ENCODE measurements at regions not wholly inside any gene's neighbourhood (a gene's known extent, or its start where the extent isn't known, plus 50 kb on each side); places are given as distances from the start of the nearest gene placed in this dataset.
"Not testable (repeated sequence)": the region's sequence is repeated elsewhere in the genome, so short reads cannot be mapped to it uniquely, and the experiment has no call there.

DNA sequence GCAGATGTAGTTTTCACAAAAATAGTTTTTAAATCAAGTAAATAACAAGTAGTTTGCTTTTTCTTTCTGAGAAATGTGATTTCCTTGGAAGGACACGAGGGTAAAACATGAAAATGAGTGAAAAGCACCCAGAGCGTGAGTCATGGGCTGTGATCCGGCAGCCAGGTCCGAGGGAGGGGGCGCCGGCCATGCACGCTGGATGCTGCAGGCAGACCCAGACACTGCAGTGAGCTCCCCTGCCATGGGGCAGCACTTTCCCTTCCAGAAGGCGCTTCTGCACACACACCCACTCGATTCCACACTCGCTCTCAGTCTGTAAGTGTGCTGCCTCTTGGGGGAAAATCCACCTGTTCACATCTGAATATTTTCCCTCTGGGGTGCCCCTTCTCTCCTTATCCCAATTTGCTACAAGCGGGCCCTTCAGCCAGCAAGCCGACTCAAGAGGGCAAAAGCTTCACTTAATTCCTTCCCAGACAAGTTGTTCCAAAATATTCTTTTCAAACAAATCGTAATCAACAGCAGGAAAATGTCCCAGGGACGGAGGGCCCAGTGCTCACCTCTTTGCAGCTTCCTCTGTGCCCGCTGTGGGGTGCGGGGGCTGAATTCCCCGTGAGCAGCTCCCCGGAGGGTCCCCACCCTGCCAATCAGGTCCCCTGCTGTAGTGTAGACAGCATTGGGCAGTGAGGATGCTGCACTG lies 87.0 kb upstream of the ID2 start:
- no peak for DNase-seq

DNA sequence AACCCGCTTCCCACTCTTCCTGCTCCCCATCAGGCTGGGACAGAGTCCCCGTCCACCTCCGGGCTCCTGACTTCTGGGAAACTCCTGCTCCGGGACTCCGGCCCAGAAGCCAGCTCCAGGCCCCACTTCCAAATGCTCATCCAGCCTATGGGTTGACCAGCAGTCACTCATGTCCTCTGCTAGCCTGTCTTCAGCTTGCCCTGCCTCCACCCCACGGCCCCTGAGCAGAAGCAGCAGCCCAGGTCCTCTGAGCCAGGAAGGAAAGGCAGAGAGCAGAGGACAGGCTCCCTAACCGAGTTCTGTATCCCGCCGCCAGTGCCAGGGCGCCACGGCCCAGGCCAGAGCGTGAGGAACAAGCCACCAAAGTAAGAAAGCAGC lies 86.4 kb upstream of the ID2 start:
- DNase-seq: no peak

DNA sequence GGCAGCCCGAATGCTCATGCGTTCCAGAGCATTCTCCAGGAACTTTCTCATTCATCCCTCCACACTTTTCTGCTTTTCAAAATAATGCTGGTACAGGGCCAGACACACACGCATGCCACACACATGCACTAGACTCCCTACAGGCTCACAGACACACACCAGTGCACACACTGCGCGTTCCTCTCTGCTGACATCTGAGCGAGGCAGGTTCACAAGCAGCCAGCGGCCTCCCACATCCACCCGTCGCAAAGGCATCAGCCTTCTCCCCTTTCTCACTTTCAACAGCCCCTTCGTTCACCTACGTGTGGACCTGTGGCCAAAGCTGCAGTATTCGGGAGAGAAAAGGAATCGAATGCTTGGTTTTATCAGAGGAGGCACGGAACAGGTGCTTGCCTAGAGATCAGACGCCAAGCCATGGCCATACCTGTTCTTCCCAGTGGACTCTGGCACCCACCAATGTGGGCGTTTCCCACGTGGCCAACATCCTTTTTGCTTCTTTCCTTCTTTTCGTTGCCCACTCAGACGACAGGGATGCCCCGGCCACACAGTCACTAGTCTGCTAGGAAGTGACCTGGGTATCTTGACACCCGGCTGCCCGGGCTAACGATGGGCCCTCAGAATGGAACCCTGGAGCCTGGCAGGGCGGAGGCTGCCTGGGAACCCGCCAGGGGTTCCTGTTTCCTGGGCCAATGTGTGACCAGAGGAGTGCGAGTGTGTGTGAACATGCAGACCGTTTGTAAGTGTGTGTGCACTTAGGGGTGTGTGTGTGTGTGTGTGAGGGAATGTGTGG lies 85.8 kb upstream of the ID2 start:
- peak; percentile 2 for DNase-seq

DNA sequence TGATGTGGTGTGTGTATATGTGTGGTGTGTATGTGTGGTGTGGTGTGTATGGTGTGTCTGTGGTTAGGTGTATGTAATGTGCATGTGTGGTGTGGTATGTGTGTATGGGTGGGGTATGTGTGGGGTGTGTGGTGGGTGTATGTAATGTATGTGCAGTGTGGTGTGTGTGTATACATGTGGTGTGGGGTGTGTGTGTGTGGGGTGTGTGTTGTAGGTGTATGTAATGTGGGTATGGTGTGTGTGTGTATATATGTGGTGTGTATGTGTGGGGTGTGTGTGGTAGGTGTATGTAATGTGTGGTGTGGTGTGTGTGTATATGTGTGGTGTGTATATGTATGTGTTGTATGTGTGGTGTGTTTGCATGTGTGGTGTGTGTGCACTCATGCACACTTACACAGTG lies 84.8 kb upstream of the ID2 start:
- DNase-seq: no peak

DNA sequence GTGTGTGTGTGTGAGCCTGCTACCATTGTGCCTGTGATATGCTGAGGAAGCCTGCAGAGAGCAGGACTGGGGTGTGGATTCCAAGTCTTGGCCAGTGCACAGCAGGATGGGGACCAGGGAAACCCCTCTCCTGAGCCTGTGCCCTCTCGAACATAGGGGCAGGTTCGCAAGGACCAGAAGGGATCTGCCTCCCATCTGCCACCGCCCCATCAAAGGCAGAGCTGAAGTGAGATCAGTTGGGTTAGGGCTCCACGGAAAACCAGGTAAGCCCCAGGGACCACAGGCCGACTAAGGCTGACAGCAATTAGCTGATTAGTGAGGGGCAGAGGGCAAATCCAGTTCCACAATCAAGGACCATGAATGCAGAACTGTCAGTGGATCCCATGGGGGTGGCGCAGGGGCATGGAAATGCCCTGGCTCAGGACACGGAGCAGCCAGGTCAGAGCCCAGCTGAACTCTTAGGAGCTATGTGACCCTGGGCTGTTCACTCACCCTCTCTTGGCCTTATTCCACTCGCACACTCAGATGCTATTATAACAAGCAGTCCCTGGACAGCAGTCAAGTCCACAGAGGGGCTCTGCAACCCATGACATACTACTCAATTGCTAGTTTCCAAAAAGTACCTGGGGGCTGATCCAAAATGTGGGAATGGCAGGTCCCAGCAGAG lies 84.2 kb upstream of the ID2 start:
- DNase-seq: no peak

DNA sequence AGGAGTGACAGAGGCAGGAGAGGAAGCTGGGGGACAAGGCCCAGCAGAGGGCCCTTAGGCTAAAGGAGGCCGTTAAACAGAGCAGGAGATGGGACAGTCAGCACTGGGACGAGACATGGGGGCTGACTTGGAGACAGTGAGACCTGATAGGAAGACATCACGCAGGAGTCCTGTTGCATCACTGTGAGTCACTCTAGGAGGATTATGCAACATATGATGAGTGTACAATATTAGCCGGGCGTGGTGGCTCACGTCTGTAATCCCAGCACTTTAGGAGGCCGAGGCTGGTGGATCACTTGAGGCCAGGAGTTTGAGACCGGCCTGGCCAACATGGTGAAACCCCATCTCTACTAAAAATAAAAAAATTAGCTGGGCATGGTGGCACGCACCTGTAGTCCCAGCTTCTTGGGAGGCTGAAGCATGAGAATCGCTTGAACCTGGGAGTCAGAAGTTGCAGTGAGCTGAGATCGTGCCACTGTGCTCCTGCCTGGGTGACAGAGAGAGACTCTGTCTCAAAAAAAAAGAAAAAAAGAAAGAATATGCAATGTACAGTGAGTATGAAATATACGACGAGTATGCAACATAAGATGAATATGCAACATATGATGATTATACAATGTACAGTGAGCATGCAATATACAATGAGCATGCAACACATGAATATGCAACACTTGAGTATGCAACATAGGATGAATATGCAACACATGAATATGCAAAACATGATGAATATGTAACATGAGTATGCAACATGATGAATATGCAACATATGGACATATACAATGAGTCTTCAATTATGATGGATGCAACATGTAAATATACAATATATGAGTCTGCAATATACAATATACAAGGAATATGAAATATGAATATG lies 83.3 kb upstream of the ID2 start:
- DNase-seq: peak; percentile 98

DNA sequence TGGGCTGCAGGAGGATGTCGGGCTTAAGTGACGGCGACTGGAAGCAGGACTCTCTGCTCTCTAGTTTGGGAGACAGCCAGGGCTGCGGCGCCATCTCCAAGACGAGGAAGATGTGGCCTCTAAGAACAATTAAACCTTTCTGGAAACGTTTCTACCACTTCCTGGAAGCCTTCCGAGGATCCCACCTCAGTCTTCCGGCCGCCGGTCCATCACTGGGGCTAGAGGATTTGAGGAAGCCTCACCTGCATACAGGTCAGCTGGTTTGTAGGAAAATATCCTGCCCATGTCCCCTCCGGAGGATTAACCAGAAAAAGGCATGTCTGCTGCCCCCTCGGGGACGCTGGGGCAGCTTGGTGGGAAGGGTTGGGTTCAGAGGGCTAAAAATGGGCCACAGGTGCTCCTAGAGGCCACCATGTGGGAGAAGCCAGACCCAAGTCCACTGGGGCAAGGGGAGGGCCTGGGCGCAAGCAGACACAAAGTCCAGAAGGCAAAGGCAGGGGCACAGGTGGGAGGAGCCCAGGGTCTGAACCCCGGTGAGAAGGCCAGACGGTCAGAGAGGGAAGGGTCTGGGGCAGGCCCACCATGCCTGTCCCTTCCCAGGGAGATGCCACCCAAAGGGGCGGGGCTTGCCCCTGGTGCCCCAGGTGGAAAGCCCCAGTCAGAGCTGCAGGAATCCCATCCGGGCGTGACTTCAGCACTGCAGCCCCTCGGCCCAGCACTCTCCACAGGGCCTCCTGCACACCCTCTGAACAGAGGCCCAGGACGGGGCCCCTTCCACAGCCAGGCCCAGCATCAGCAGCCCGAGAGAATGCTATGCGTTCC lies 82.2 kb upstream of the ID2 start:
- no peak for DNase-seq

DNA sequence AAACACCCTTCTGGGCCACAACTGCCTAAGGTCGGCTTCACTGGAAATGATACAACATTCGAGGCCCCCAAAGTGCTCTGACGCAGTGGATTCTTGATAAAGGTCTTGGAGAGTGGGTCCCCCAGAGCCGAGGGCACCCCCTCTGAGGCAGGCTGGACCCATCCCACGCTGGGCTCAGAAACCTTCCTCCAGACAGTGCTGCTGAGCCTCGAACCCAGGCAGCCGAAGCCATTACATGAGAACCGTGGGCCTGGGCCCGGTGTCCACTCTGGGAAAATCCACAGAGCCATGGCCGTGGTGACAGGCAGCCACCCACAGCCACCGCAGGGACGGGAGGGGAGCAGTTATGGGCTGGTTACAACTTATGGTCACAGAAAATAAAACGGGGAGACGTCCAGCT lies 81.4 kb upstream of the ID2 start:
- no peak for DNase-seq

DNA sequence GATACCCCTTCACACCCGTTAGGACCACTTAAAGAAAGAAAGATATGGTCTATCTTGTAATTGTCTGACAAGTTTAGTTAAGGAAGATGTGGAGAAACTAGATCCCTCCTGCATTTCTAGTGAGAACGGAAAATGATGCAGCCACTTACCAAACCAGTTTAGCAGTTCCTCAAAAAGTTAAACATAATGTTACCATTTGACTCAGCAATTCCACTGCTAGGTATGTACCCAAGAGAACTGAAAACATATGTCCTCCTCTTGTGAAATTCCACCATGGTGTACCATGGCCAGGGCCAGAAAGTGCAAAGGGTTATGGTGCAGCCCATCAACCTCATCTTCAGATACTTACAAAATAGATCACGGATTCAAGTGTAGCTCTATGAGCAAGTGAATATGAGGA lies 79.0 kb upstream of the ID2 start:
- DNase-seq: peak; percentile 96

DNA sequence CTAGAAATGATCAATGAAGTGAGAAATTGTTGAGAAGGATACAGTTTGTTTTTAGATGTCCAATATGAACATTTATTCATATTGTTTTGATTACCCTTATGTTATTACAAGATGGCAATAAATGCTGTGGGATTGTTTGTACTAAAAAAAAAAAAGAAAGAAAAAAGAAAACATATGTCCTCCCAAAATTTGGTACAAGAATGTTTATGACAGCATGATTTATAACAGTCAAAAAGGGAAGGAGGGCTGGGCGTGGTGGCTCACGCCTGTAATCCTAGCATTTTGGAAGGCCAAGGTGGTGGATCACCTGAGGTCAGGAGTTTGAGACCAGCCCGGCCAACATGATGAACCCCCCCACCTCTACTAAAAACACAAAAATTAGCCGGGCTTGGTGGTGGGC lies 78.5 kb upstream of the ID2 start:
- not testable (repeated sequence) for DNase-seq

DNA sequence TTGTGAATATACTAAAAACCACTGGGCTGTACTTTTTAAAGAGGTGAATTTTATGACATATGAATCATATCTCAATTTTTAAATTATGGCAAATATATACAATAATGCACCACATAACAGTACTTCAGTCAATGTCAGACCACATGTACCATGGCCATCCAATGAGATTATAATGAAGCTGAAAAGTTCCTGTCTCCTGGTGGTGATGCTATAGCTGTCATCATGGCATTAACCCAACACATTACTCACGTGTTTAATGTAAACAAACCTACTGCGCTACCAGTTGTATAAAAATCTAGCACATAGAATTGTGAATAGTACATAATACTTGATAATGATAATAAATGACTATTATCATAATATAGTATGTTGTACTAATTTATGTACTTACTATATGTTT lies 77.6 kb upstream of the ID2 start:
- no peak for DNase-seq

DNA sequence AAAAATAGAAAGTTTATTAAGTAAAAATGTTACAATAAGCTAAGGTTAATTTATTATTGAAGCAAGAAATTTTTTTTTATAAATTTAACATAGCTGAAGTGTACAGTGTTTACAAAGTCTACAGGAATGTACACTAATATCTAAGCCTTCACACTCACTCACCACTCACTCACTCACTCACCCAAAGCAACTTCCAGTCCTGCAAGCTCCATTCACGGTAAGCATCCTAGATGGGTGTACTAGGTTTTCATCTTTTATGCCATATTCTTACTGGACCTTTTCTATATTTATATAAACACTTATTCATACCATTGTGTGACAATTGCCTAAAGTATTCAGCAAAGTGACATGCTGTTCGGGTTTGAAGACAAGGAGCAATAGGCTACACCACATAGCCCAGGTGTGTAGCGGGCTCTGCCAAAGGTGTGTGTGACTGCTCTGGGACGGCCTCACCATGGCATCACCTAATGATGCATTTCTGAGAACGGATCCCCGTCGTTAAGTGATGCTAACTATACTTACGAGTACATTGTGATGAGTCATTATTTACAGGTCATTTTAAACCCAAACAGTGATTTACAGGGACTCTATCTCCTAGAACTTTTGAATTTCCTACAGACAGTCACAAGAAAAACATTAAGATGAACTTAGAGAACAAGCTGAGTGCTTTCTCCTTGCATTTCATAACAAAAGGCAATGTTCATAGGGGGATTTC lies 76.3 kb upstream of the ID2 start:
- no peak for DNase-seq

DNA sequence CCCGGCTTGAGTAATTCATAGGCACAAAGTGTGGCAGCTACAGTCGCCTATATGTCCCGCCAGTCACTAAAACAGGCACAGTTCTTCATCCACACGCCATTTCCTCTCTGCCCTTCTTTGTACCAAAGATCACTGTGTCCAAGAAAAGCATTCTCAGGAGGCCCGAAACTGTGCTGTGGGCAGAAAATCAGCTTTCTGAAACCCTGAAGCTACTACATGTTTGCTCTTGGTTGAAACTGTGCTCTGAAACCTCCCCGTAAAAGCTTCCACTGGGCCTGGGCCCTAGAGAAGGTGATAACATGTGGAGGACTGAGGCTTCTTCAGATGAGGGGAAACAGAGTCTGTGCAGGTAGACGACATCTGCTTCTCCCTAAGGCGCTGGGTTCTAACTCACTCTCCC lies 75.6 kb upstream of the ID2 start:
- no peak for DNase-seq

DNA sequence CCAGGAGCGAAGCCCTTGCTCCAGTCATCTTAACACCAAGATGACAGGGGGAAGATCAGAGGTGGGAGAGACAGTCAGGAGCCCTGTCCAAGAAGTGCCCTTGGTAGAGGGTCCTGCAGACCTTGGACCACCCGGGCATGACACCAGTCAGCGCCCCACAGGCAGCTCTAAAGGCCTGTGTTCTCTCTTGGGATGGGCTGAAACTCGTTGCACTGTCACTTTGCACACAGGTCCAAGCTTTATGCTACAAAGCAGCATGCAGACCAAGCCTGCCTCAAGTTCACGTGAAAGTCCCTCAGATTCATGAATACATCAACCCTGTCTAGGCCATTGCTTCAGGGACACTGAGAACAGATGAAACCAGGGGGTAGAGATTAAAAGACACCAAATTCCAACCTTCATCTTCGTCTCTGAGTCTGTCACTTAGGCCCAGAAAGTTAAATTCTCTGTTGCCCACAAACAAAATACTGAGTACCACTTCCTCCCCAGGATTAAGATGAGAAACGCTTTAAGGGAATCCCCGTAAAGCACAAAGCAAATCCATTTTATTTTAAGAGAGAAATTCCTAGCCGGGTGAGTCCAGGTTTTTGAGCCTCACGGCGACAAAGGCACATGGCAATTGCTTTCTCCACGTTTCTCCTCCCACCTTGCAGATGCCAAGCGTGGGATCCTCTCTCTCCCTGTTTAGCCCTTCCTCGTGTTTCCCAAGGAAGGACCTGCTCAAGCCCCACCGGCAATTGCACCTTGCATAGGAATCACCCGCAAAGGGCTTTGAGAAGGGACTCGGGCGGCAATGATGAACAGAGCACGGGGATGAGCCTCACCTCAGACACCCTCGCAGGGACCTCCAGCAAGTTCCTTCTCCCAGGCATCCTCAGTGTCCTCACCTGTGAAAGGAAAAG lies 75.0 kb upstream of the ID2 start:
- DNase-seq: peak; percentile 34

DNA sequence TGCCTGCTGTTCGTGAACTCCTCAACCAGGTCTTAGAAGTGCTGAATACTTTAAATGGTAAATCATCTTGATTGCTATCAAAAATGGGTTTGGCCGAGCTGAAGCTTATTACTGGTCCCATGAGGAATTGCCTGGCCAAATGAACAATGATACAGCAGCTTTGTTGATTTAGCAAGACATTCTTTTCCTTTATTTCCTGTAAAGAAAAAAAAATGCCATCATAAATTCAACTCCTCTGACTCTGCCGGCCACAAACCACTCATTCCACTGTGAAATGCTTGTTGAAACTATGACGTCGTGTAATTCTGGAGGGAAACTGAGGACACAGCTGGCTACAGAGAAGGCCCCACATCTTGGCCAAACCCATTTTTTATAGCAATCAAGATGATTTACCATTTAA lies 74.2 kb upstream of the ID2 start:
- no peak for DNase-seq

DNA sequence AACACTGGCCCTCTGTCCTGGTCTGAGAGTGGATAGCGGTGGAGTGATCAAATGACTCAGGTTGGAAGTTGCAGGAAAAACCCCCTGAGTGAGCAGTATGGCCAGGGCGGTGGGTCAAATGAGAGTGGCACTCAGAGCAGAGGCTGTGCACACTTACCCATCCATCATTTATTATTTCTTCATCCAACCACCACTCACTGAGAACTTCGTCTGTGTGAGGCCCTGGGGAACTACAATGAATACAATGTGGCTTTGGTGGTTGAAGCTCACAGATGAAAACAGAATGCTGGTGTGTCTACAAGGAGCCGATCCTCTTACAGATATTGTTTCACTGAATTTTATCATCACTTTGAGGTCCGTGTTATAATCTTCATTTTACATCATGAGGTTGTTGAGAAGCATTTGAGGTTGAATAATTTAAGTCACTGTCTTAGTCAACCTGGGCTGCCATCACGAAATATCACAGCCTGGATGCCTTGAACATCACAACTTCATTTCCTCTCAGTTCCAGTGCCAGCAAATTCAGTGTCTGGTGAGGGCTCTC lies 73.4 kb upstream of the ID2 start:
- peak; percentile 80 for DNase-seq

DNA sequence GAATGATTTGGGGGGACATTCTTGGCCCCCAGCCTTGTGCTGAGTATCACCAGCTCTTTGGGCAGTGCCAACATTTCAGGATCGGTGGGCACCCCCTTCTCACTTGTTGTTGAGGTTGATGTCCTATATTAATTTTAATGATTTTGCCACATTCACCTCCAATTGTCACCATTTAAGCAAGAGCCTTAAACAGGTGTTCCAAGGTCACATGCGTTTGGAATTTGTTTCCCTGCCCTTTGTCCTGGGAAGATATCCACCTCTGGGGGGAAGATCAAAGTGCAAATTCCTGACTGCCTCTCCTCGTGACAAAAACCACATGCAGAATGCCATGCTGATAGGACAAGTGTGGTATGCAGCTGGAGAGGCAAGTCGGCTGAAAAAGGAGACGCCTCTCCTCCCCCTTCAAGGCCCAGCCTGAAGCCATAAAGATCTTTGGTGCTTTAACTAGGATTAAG lies 72.5 kb upstream of the ID2 start:
- no peak for DNase-seq

DNA sequence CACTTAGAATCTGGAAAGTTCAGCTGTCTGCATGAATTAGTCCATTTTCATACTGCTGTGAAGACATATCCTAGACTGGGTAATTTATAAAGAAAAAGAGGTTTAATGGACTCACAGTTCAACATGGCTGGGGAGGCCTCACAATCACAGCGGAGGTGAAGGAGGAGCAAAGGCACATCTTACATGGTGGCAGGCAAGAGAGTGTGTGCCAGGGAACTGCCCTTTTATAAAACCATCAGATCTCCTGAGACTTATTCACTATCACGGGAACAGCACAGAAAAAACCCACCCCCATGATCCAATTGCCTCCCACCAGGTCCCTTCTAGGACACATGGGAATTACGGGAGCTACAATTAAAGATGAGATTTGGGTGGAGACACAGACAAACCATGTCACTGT lies 71.1 kb upstream of the ID2 start:
- not testable (repeated sequence) for DNase-seq

DNA sequence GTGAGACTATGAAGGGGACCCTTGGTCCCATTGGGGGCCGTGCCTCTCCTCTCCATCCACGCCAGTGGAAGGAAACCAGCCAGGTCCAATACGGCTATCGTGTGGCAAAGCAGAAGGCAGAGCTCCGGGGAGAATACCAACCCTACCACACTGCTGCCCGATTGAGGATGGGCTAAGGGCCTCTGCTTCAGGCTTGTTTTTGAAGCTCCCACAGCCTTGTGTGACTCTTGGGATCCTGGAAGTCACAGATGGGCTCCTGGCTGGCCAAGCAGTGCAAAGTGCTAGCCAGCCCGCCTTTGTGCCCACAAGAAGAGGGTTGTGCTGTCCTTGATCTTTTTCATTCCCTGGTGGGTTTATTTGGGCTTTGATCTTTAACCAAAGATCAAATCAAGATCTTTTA lies 70.6 kb upstream of the ID2 start:
- DNase-seq: no peak

DNA sequence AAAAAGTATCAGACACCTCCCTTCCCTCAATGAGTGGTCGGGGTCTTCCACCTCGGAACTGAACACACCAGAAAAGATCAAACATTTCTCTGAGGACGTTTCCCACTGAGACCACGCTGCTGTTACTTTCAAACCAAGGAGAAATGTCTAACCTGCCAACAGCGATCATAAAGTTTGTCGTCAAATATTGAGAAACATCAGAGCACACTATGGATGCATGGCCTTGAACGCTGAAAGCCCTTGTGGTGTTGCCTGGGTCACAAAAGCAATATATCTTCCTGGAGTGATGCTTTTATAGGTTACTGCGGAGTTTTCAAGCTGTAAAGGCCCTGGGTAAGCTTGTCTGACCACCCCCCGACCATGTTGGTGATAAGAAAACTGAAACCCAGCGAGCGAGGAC lies 70.2 kb upstream of the ID2 start:
- DNase-seq: no peak
